Suprapubic skin (tissue), 4 donors: ENCODE measurements at regions not wholly inside any gene's neighbourhood (a gene's known extent, or its start where the extent isn't known, plus 50 kb on each side); places are given as distances from the start of the nearest gene placed in this dataset.

Experiments used
- DNase-seq, 2 donors: peaks; one replicate each; pipeline ENCODE4 v3.0.0-alpha.2; 2019; ENCODE audit warnings: low spot score in 2 of 2
- H3K27ac ChIP-seq: fragments of 200-600 bp; sonication (generic); one replicate; pipeline ENCODE4 v1.5.1; 2019
- H3K27me3 ChIP-seq: fragments of 200-600 bp; sonication (generic); one replicate; pipeline ENCODE4 v1.5.1; 2019
- H3K36me3 ChIP-seq: fragments of 200-600 bp; sonication (generic); one replicate; pipeline ENCODE4 v1.5.1; 2019
- H3K4me1 ChIP-seq: fragments of 200-600 bp; sonication (generic); one replicate; pipeline ENCODE4 v1.5.1; 2019
- H3K4me3 ChIP-seq: fragments of 200-600 bp; sonication (generic); one replicate; pipeline ENCODE4 v1.5.1; 2019; ENCODE audit warnings: mild to moderate bottlenecking
- H3K9me3 ChIP-seq: fragments of 200-600 bp; sonication (generic); one replicate; pipeline ENCODE4 v1.5.1; 2019
- CTCF ChIP-seq, 2 donors: fragments of 200-600 bp in 1 of 2; fragments of 450-650 bp in 1 of 2; sonication (generic) in 1 of 2; IDR thresholded peaks; one replicate each; pipeline ENCODE4 v1.5.1; 2016 to 2019; ENCODE audit warnings: antibody characterized with exemption in 2 of 2, mild to moderate bottlenecking in 1 of 2, moderate library complexity in 1 of 2
- EP300 ChIP-seq: sonication (generic); formaldehyde crosslinking; IDR thresholded peaks from one replicate; pipeline ENCODE4 v1.6.1; 2017; ENCODE audit warnings: antibody characterized with exemption
- POLR2A ChIP-seq, 2 donors: fragments of 450-650 bp; IDR thresholded peaks; one replicate each; pipeline ENCODE4 v1.6.1; 2017; ENCODE audit warnings: antibody characterized with exemption in 2 of 2, mild to moderate bottlenecking in 2 of 2, moderate library complexity in 2 of 2
- POLR2AphosphoS5 ChIP-seq, 3 donors: sonication (generic); formaldehyde crosslinking; IDR thresholded peaks; one replicate each; pipeline ENCODE4 v1.6.1; 2017; ENCODE audit warnings: antibody characterized with exemption in 3 of 3
- WGBS: methylation state at CpG from one replicate; pipeline ENCODE4 v1.1.5; 2018; 5-methylcytosine and 5-hydroxymethylcytosine counted together

- 63% methylated on average over 2 of the region's 2 CpGs for WGBS
- no peak for DNase-seq
- Histone ChIP-seq H3K27me3 (no peaks in the 10 kb centered on the region), H3K9me3 (no peaks in the 10 kb centered on the region), H3K36me3 (no peaks in the 10 kb centered on the region), H3K4me3 (no peak overlapping the region), H3K27ac (no peak overlapping the region), H3K4me1 (peaks cover 6% of the 10 kb centered on the region)
- TF ChIP-seq POLR2A (IDR thresholded peaks at IDR 0.05) = no peak
- TF ChIP-seq POLR2AphosphoS5 (IDR thresholded peaks at IDR 0.05) = no peak
- TF ChIP-seq EP300 = no peak
- no peak for TF ChIP-seq CTCF (IDR thresholded peaks at IDR 0.05)
Observed at GRCh38 chr14:53470351-53471043, 317.4 kb upstream of the DDHD1 start.

- Histone ChIP-seq H3K27ac (no peak overlapping the region), H3K27me3 (no peaks in the 10 kb centered on the region), H3K9me3 (no peaks in the 10 kb centered on the region), H3K36me3 (no peaks in the 10 kb centered on the region), H3K4me1 (peaks cover 3% of the 10 kb centered on the region), H3K4me3 (no peak overlapping the region)
- 72% methylated on average over 3 of the region's 3 CpGs for WGBS
- DNase-seq = no peak
- TF ChIP-seq CTCF (IDR thresholded peaks at IDR 0.05) = no peak
- no peak for TF ChIP-seq POLR2A (IDR thresholded peaks at IDR 0.05)
- TF ChIP-seq POLR2AphosphoS5 (IDR thresholded peaks at IDR 0.05) = no peak
- TF ChIP-seq EP300 = no peak
Observed at GRCh38 chr14:53468876-53469275, 315.8 kb upstream of the DDHD1 start.

GRCh38 chr14:53464376-53464775 is 311.3 kb upstream of the DDHD1 start:
- 86% methylated on average over 2 of the region's 2 CpGs for WGBS
- Histone ChIP-seq H3K9me3 (no peaks in the 10 kb centered on the region), H3K36me3 (no peaks in the 10 kb centered on the region), H3K27me3 (no peaks in the 10 kb centered on the region), H3K4me1 (no peaks in the 10 kb centered on the region), H3K27ac (no peak overlapping the region), H3K4me3 (no peak overlapping the region)
- TF ChIP-seq EP300 (no peak), CTCF (IDR thresholded peaks at IDR 0.05) (no peak), POLR2A (IDR thresholded peaks at IDR 0.05) (no peak), POLR2AphosphoS5 (IDR thresholded peaks at IDR 0.05) (no peak)
- DNase-seq = no peak

- DNase-seq = no peak
- Histone ChIP-seq H3K4me1 (no peaks in the 10 kb centered on the region), H3K36me3 (no peaks in the 10 kb centered on the region), H3K9me3 (no peaks in the 10 kb centered on the region), H3K4me3 (no peak overlapping the region), H3K27me3 (no peaks in the 10 kb centered on the region), H3K27ac (no peak overlapping the region)
- no peak for TF ChIP-seq POLR2A (IDR thresholded peaks at IDR 0.05)
- no peak for TF ChIP-seq CTCF (IDR thresholded peaks at IDR 0.05)
- no peak for TF ChIP-seq EP300
- no peak for TF ChIP-seq POLR2AphosphoS5 (IDR thresholded peaks at IDR 0.05)
- WGBS = 75% methylated on average over 9 of the region's 9 CpGs
Observed at GRCh38 chr14:53462931-53463778, 310.0 kb upstream of the DDHD1 start.

GRCh38 chr14:53461858-53462257 is 308.7 kb upstream of the DDHD1 start:
- H3K4me3 ChIP-seq = no peak overlapping the region
- TF ChIP-seq POLR2A (IDR thresholded peaks at IDR 0.05) (no peak), EP300 (no peak), POLR2AphosphoS5 (IDR thresholded peaks at IDR 0.05) (no peak), CTCF (IDR thresholded peaks at IDR 0.05) (no peak)
- no peaks in the 10 kb centered on the region for H3K4me1 ChIP-seq
- 82% methylated on average over 6 of the region's 6 CpGs for WGBS
- H3K36me3 ChIP-seq = no peaks in the 10 kb centered on the region
- no peak for DNase-seq
- no peaks in the 10 kb centered on the region for H3K9me3 ChIP-seq
- H3K27me3 ChIP-seq = no peaks in the 10 kb centered on the region
- H3K27ac ChIP-seq = no peak overlapping the region
